ENCODE measurements at regions not wholly inside any gene's neighbourhood (a gene's known extent, or its start where the extent isn't known, plus 50 kb on each side); places are given as distances from the start of the nearest gene placed in this dataset.
A peak's percentile ranks its signal among the peaks of the same experiment; 100 is the strongest.

DNA sequence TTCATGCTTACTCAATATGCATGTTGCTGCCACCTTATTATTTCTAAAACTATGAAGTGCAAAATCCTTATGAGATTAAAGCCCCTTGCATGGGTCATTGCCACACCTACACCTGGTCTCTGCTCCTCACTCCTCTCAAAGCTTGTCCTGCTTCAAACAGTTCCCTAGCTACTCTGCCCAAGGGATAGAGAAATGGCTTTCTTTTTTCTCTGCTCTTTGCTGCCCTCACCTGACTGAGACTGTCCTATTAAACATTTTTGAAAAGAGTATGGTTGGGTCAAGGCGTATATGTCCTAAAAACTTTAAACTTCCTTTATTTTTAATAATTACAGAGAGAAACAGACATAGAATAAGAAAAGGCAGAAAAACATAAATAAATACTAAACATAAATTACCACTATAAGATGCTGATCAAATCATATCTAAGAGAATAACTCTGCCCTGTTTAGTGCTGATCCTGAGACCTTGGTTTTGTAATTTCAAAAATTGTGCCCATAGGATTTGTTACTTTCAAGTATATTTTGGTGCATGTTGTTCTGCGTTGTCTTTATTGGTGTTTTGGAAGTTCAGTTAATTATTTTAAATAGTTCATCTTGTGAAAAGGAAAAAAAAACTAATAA, 704.9 kb upstream of the PABPC4L start (continued):
- TF ChIP-seq, protein P1, sequence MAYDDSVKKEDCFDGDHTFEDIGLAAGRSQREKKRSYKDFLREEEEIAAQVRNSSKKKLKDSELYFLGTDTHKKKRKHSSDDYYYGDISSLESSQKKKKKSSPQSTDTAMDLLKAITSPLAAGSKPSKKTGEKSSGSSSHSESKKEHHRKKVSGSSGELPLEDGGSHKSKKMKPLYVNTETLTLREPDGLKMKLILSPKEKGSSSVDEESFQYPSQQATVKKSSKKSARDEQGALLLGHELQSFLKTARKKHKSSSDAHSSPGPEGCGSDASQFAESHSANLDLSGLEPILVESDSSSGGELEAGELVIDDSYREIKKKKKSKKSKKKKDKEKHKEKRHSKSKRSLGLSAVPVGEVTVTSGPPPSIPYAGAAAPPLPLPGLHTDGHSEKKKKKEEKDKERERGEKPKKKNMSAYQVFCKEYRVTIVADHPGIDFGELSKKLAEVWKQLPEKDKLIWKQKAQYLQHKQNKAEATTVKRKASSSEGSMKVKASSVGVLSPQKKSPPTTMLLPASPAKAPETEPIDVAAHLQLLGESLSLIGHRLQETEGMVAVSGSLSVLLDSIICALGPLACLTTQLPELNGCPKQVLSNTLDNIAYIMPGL (CRISPR knock-in tag; IDR thresholded peaks at IDR 0.05; ENCODE audit: borderline replicate concordance) = no peak
- TF ChIP-seq, protein P2, sequence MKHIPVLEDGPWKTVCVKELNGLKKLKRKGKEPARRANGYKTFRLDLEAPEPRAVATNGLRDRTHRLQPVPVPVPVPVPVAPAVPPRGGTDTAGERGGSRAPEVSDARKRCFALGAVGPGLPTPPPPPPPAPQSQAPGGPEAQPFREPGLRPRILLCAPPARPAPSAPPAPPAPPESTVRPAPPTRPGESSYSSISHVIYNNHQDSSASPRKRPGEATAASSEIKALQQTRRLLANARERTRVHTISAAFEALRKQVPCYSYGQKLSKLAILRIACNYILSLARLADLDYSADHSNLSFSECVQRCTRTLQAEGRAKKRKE (CRISPR knock-in tag; IDR thresholded peaks at IDR 0.05; ENCODE audit: low read depth) = no peak
- TF ChIP-seq MAFK (IDR thresholded peaks at IDR 0.05; ENCODE audit: partially characterized antibody) (no peak), HEYL (CRISPR knock-in tag; IDR thresholded peaks at IDR 0.05) (no peak), ZSCAN20 (CRISPR knock-in tag; IDR thresholded peaks at IDR 0.05) (no peak), RNF2 (IDR thresholded peaks at IDR 0.05; ENCODE audit: borderline replicate concordance, low read depth) (no peak), HOXA7 (CRISPR knock-in tag; IDR thresholded peaks at IDR 0.05) (no peak), KDM5A (IDR thresholded peaks at IDR 0.05) (no peak), SMC3 (IDR thresholded peaks at IDR 0.05) (peak; percentile 42; the same call in 1 of the 3 replicates), FOSL2 (IDR thresholded peaks at IDR 0.05) (no peak), FOSL2 (CRISPR knock-in tag; IDR thresholded peaks at IDR 0.05) (no peak), CBX8 (IDR thresholded peaks at IDR 0.05) (no peak), CBX2 (IDR thresholded peaks at IDR 0.05; ENCODE audit: borderline replicate concordance, low read depth) (no peak), RARB (CRISPR knock-in tag; IDR thresholded peaks at IDR 0.05) (no peak), RAD21 (conservative IDR thresholded peaks at IDR 0.05 in 1 of 2, IDR thresholded peaks at IDR 0.05 in 1 of 2) (peak; percentile 38 to 45; a peak in 4 of 5 replicates), MAZ (IDR thresholded peaks at IDR 0.05; ENCODE audit: borderline replicate concordance, low read depth, low read length) (no peak), MYC (IDR thresholded peaks at IDR 0.05; ENCODE audit: borderline replicate concordance, low read length) (no peak), RCOR1 (IDR thresholded peaks at IDR 0.05; ENCODE audit: low read depth, low read length) (no peak), GATA3 (IDR thresholded peaks at IDR 0.05; ENCODE audit: borderline replicate concordance) (no peak)

DNA sequence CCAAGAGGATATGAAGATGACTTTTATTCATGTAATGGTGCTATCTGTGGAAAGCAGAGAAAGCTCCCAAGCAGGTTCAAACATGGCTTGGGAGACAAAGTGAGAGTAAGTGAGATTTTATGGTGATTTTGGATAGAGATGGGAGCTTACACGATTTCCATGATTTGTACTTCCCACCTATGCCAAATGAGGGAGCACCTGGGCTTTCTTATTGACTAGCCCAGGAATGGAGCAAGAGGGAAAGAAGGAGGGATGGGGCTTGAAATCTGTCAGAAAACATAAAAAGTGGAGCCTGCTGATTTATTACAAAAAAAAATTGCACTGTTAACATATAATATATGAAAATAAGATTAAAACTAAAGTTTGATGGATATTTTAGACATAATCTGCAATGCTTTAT, 703.5 kb upstream of the PABPC4L start:
- 12% methylated on average over 1 of the region's 1 CpG for WGBS (ENCODE audit: missing lambda C conversion rate)
- POLR2A ChIA-PET = no interaction called here
- DNase-seq (ENCODE audit: low read depth in 1 of 2, low spot score in 1 of 2) = no peak
- no peak for ATAC-seq
- Histone ChIP-seq H3K4me2 (no peak overlapping the region), H3K9me3 (no peaks in the 10 kb centered on the region), H3K4me3 (no peak overlapping the region), H3K4me1 (no peaks in the 10 kb centered on the region), H3K27ac (no peak overlapping the region)
- CTCF ChIA-PET = no interaction called here
- FAIRE-seq = no peak
- no peak for TF ChIP-seq ZC3H11A (IDR thresholded peaks at IDR 0.05)
- TF ChIP-seq, protein P3, sequence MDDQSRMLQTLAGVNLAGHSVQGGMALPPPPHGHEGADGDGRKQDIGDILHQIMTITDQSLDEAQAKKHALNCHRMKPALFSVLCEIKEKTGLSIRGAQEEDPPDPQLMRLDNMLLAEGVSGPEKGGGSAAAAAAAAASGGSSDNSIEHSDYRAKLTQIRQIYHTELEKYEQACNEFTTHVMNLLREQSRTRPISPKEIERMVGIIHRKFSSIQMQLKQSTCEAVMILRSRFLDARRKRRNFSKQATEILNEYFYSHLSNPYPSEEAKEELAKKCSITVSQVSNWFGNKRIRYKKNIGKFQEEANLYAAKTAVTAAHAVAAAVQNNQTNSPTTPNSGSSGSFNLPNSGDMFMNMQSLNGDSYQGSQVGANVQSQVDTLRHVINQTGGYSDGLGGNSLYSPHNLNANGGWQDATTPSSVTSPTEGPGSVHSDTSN (IDR thresholded peaks at IDR 0.05) = no peak
- no peak for TF ChIP-seq KDM1A (IDR thresholded peaks at IDR 0.05; ENCODE audit: low read depth)
- no peak for TF ChIP-seq HEYL (CRISPR knock-in tag; IDR thresholded peaks at IDR 0.05)
- TF ChIP-seq, protein P4, sequence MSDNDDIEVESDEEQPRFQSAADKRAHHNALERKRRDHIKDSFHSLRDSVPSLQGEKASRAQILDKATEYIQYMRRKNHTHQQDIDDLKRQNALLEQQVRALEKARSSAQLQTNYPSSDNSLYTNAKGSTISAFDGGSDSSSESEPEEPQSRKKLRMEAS (IDR thresholded peaks at IDR 0.05) = no peak
- TF ChIP-seq HOXB13 (CRISPR knock-in tag; IDR thresholded peaks at IDR 0.05; ENCODE audit: low read depth) = no peak
- no peak for TF ChIP-seq CHD4 (IDR thresholded peaks at IDR 0.05; ENCODE audit: borderline replicate concordance)
- no peak for TF ChIP-seq HOXB5 (CRISPR knock-in tag; IDR thresholded peaks at IDR 0.05)
- TF ChIP-seq, protein P5, sequence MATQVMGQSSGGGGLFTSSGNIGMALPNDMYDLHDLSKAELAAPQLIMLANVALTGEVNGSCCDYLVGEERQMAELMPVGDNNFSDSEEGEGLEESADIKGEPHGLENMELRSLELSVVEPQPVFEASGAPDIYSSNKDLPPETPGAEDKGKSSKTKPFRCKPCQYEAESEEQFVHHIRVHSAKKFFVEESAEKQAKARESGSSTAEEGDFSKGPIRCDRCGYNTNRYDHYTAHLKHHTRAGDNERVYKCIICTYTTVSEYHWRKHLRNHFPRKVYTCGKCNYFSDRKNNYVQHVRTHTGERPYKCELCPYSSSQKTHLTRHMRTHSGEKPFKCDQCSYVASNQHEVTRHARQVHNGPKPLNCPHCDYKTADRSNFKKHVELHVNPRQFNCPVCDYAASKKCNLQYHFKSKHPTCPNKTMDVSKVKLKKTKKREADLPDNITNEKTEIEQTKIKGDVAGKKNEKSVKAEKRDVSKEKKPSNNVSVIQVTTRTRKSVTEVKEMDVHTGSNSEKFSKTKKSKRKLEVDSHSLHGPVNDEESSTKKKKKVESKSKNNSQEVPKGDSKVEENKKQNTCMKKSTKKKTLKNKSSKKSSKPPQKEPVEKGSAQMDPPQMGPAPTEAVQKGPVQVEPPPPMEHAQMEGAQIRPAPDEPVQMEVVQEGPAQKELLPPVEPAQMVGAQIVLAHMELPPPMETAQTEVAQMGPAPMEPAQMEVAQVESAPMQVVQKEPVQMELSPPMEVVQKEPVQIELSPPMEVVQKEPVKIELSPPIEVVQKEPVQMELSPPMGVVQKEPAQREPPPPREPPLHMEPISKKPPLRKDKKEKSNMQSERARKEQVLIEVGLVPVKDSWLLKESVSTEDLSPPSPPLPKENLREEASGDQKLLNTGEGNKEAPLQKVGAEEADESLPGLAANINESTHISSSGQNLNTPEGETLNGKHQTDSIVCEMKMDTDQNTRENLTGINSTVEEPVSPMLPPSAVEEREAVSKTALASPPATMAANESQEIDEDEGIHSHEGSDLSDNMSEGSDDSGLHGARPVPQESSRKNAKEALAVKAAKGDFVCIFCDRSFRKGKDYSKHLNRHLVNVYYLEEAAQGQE (IDR thresholded peaks at IDR 0.05) = no peak
- TF ChIP-seq ZFP36 (IDR thresholded peaks at IDR 0.05; ENCODE audit: borderline replicate concordance, partially characterized antibody) = no peak
- TF ChIP-seq POLR2A (IDR thresholded peaks at IDR 0.05; ENCODE audit: low read length) = no peak
- TF ChIP-seq, protein P2 (CRISPR knock-in tag; IDR thresholded peaks at IDR 0.05; ENCODE audit: low read depth) = no peak

Data from A549 (cell line).